Effector memory CD8-positive, alpha-beta T cell (primary cell): ENCODE measurements at regions not wholly inside any gene's neighbourhood (a gene's known extent, or its start where the extent isn't known, plus 50 kb on each side); places are given as distances from the start of the nearest gene placed in this dataset.

Source experiments
- ATAC-seq: fragments of 150-1000 bp; cut with Tn5 transposase; replicated peaks from 2 replicates; pipeline ENCODE4 v1.10.0; 2021; ENCODE audit warnings: mild to moderate bottlenecking, moderate library complexity
- DNase-seq, 3 experiments: peaks; one replicate each; pipeline ENCODE4 v3.0.0; 2021
- H3K27ac Mint-ChIP-seq, 2 donors: one replicate each; pipeline ENCODE4 v1.8.0; 2022; ENCODE audit warnings: mild to moderate bottlenecking in 2 of 2, mixed read lengths in 2 of 2, moderate library complexity in 2 of 2
- H3K27me3 Mint-ChIP-seq, 2 donors: one replicate each; pipeline ENCODE4 v1.8.0; 2022; ENCODE audit warnings: mixed read lengths in 2 of 2
- H3K36me3 Mint-ChIP-seq: one replicate; pipeline ENCODE4 v1.8.0; 2022; ENCODE audit warnings: mild to moderate bottlenecking, moderate library complexity, mixed read lengths; ENCODE audit not compliant: insufficient read depth
- H3K4me1 Mint-ChIP-seq, 2 donors: one replicate each; pipeline ENCODE4 v1.8.0; 2022; ENCODE audit warnings: low read depth in 2 of 2, mixed read lengths in 2 of 2
- H3K4me3 Mint-ChIP-seq, 2 donors: one replicate each; pipeline ENCODE4 v1.8.0; 2022; ENCODE audit warnings: mild to moderate bottlenecking in 2 of 2, mixed read lengths in 2 of 2, moderate library complexity in 2 of 2
- H3K9me3 Mint-ChIP-seq, 2 donors: one replicate each; pipeline ENCODE4 v1.8.0; 2022; ENCODE audit warnings: mixed read lengths in 2 of 2

GRCh38 chr1:221913351-221913892 lies 171.5 kb upstream of the DUSP10 start:
- H3K27ac Mint-ChIP-seq, result no peak overlapping the region
- no peak for ATAC-seq
- no peak for DNase-seq
- no peaks in the 10 kb centered on the region for H3K9me3 Mint-ChIP-seq
- no peaks in the 10 kb centered on the region for H3K36me3 Mint-ChIP-seq
- peaks cover 0 to 23% of the 10 kb centered on the region in 2 donors for H3K27me3 Mint-ChIP-seq
- H3K4me1 Mint-ChIP-seq, result peaks cover 0 to 8% of the 10 kb centered on the region in 2 donors
- no peak overlapping the region for H3K4me3 Mint-ChIP-seq

GRCh38 chr1:221912230-221912629 lies 170.3 kb upstream of the DUSP10 start:
- no peaks in the 10 kb centered on the region for H3K9me3 Mint-ChIP-seq
- H3K27ac Mint-ChIP-seq, result no peak overlapping the region
- peaks cover 0 to 29% of the 10 kb centered on the region in 2 donors for H3K27me3 Mint-ChIP-seq
- H3K4me3 Mint-ChIP-seq, result no peak overlapping the region
- ATAC-seq, result no peak
- DNase-seq, result no peak
- H3K4me1 Mint-ChIP-seq, result peaks cover 0 to 8% of the 10 kb centered on the region in 2 donors
- no peaks in the 10 kb centered on the region for H3K36me3 Mint-ChIP-seq

- H3K4me1 Mint-ChIP-seq, result peaks cover 0 to 8% of the 10 kb centered on the region in 2 donors
- no peaks in the 10 kb centered on the region for H3K36me3 Mint-ChIP-seq
- no peak overlapping the region for H3K27ac Mint-ChIP-seq
- no peak for DNase-seq
- no peaks in the 10 kb centered on the region for H3K9me3 Mint-ChIP-seq
- ATAC-seq, result no peak
- no peak overlapping the region for H3K4me3 Mint-ChIP-seq
- peaks cover 0 to 29% of the 10 kb centered on the region in 2 donors for H3K27me3 Mint-ChIP-seq
Observed at GRCh38 chr1:221911714-221912113, 169.8 kb upstream of the DUSP10 start.

- no peaks in the 10 kb centered on the region for H3K36me3 Mint-ChIP-seq
- no peak for DNase-seq
- no peak for ATAC-seq
- no peaks in the 10 kb centered on the region for H3K9me3 Mint-ChIP-seq
- peaks cover 0 to 18% of the 10 kb centered on the region in 2 donors for H3K27me3 Mint-ChIP-seq
- H3K27ac Mint-ChIP-seq, result no peak overlapping the region
- H3K4me3 Mint-ChIP-seq, result no peak overlapping the region
- H3K4me1 Mint-ChIP-seq, result peaks cover 0 to 8% of the 10 kb centered on the region in 2 donors
Observed at GRCh38 chr1:221910222-221910621, 168.3 kb upstream of the DUSP10 start.

GRCh38 chr1:221908573-221908972 lies 166.7 kb upstream of the DUSP10 start:
- ATAC-seq (no peak), DNase-seq (no peak)
- Mint-ChIP-seq H3K9me3 (no peaks in the 10 kb centered on the region), H3K4me3 (no peak overlapping the region), H3K27ac (no peak overlapping the region), H3K27me3 (peaks cover 0 to 20% of the 10 kb centered on the region in 2 donors), H3K36me3 (no peaks in the 10 kb centered on the region), H3K4me1 (peaks cover 0 to 8% of the 10 kb centered on the region in 2 donors)

- no peak for DNase-seq
- Mint-ChIP-seq H3K4me3 (no peak overlapping the region), H3K27me3 (peaks cover 0 to 20% of the 10 kb centered on the region in 2 donors), H3K4me1 (peaks cover 0 to 9% of the 10 kb centered on the region in 2 donors), H3K9me3 (no peaks in the 10 kb centered on the region), H3K27ac (no peak overlapping the region), H3K36me3 (no peaks in the 10 kb centered on the region)
- ATAC-seq, result no peak
Observed at GRCh38 chr1:221907166-221907932, 165.5 kb upstream of the DUSP10 start.

GRCh38 chr1:221905802-221906201 lies 163.9 kb upstream of the DUSP10 start:
- no peak for DNase-seq
- no peak overlapping the region for H3K4me3 Mint-ChIP-seq

GRCh38 chr1:221904319-221904718 lies 162.4 kb upstream of the DUSP10 start:
- H3K36me3 Mint-ChIP-seq, result no peaks in the 10 kb centered on the region
- no peak for DNase-seq
- H3K4me1 Mint-ChIP-seq, result peaks cover 0 to 2% of the 10 kb centered on the region in 2 donors
- no peak overlapping the region for H3K4me3 Mint-ChIP-seq
- no peak overlapping the region for H3K27ac Mint-ChIP-seq
- peaks cover 0 to 20% of the 10 kb centered on the region in 2 donors for H3K27me3 Mint-ChIP-seq
- H3K9me3 Mint-ChIP-seq, result no peaks in the 10 kb centered on the region
- ATAC-seq, result no peak

More at GRCh38 chr1:221905802-221906201, 163.9 kb upstream of the DUSP10 start:
- Mint-ChIP-seq H3K27me3 (peaks cover 0 to 20% of the 10 kb centered on the region in 2 donors), H3K36me3 (no peaks in the 10 kb centered on the region), H3K27ac (no peak overlapping the region), H3K4me1 (peaks cover 0 to 2% of the 10 kb centered on the region in 2 donors), H3K9me3 (no peaks in the 10 kb centered on the region)
- ATAC-seq, result no peak

GRCh38 chr1:221903594-221903993 lies 161.7 kb upstream of the DUSP10 start:
- Mint-ChIP-seq H3K9me3 (no peaks in the 10 kb centered on the region), H3K4me3 (no peak overlapping the region), H3K27ac (no peak overlapping the region), H3K36me3 (peaks cover 3% of the 10 kb centered on the region), H3K27me3 (peaks cover 0 to 19% of the 10 kb centered on the region in 2 donors), H3K4me1 (peaks cover 0 to 2% of the 10 kb centered on the region in 2 donors)
- ATAC-seq, result no peak
- no peak for DNase-seq

GRCh38 chr1:221902961-221903360 lies 161.1 kb upstream of the DUSP10 start:
- ATAC-seq (no peak), DNase-seq (no peak)
- Mint-ChIP-seq H3K4me3 (no peak overlapping the region), H3K4me1 (peaks cover 0 to 2% of the 10 kb centered on the region in 2 donors), H3K27ac (no peak overlapping the region), H3K36me3 (peaks cover 3% of the 10 kb centered on the region), H3K27me3 (peaks cover 0 to 13% of the 10 kb centered on the region in 2 donors), H3K9me3 (no peaks in the 10 kb centered on the region)

- peaks cover 0 to 11% of the 10 kb centered on the region in 2 donors for H3K27me3 Mint-ChIP-seq
- ATAC-seq (no peak), DNase-seq (no peak)
- H3K4me3 Mint-ChIP-seq, result no peak overlapping the region
- H3K36me3 Mint-ChIP-seq, result peaks cover 3% of the 10 kb centered on the region
- H3K9me3 Mint-ChIP-seq, result no peaks in the 10 kb centered on the region
- peaks cover 0 to 2% of the 10 kb centered on the region in 2 donors for H3K4me1 Mint-ChIP-seq
- no peak overlapping the region for H3K27ac Mint-ChIP-seq
Observed at GRCh38 chr1:221900678-221901077, 158.8 kb upstream of the DUSP10 start.

- ATAC-seq (no peak), DNase-seq (no peak)
- Mint-ChIP-seq H3K27ac (peak overlapping the region in 1 of 2 donors; percentile 29), H3K4me3 (no peak overlapping the region), H3K27me3 (no peaks in the 10 kb centered on the region), H3K4me1 (no peaks in the 10 kb centered on the region), H3K9me3 (no peaks in the 10 kb centered on the region), H3K36me3 (peaks cover 3% of the 10 kb centered on the region)
Observed at GRCh38 chr1:221897321-221897721, 155.4 kb upstream of the DUSP10 start.

- Mint-ChIP-seq H3K27me3 (peaks cover 0 to 16% of the 10 kb centered on the region in 2 donors), H3K9me3 (no peaks in the 10 kb centered on the region), H3K36me3 (no peaks in the 10 kb centered on the region), H3K4me3 (no peak overlapping the region), H3K4me1 (no peaks in the 10 kb centered on the region), H3K27ac (no peak overlapping the region)
- no peak for ATAC-seq
- no peak for DNase-seq
Observed at GRCh38 chr1:221892301-221892830, 150.5 kb upstream of the DUSP10 start.

- Mint-ChIP-seq H3K9me3 (no peaks in the 10 kb centered on the region), H3K27me3 (peaks cover 0 to 23% of the 10 kb centered on the region in 2 donors), H3K27ac (no peak overlapping the region), H3K4me1 (no peaks in the 10 kb centered on the region), H3K4me3 (no peak overlapping the region), H3K36me3 (no peaks in the 10 kb centered on the region)
- ATAC-seq, result no peak
- DNase-seq, result no peak
Observed at GRCh38 chr1:221891708-221892107, 149.8 kb upstream of the DUSP10 start.
